ENCODE measurements at regions not wholly inside any gene's neighbourhood (a gene's known extent, or its start where the extent isn't known, plus 50 kb on each side); places are given as distances from the start of the nearest gene placed in this dataset.

GRCh38 chr1:232431748-232432147 is 198.2 kb downstream of the SIPA1L2 start:
- Histone ChIP-seq H4K5ac (ENCODE audit: insufficient read length, low read depth, low read length) (no peak overlapping the region), H3K23ac (ENCODE audit: insufficient read length) (no peak overlapping the region), H3K79me2 (ENCODE audit: control insufficient read depth in 1 of 2, insufficient read depth in 2 of 2, low read length in 2 of 2) (no peaks in the 10 kb centered on the region), H2BK5ac (ENCODE audit: low read depth, low read length) (no peak overlapping the region), H2BK120ac (replicated peaks; ENCODE audit: low read depth, low read length) (no peak overlapping the region), H2BK20ac (ENCODE audit: low read length) (no peak overlapping the region), H4K8ac (ENCODE audit: extremely low read depth, insufficient read depth, low read length) (no peak overlapping the region), H2BK12ac (ENCODE audit: low read depth, low read length) (no peak overlapping the region), H3K14ac (ENCODE audit: insufficient read length) (no peak overlapping the region), H3K79me1 (ENCODE audit: low read depth, low read length) (no peaks in the 10 kb centered on the region), H3K56ac (replicated peaks; ENCODE audit: insufficient read length, low read depth, low read length) (no peak overlapping the region), H4K20me1 (replicated peaks in 1 of 2; ENCODE audit: control insufficient read depth in 1 of 2, insufficient read depth in 2 of 2, low read length in 2 of 2) (peaks cover 0 to 1% of the 10 kb centered on the region in 2 experiments), H3K27me3 (replicated peaks in 1 of 4; ENCODE audit: control insufficient read depth in 3 of 4, extremely low read depth in 1 of 4, insufficient read depth in 3 of 4, low read length in 3 of 4) (no peaks in the 10 kb centered on the region), H3K23me2 (ENCODE audit: low read depth, low read length) (no peaks in the 10 kb centered on the region), H3K36me3 (ENCODE audit: control insufficient read depth in 2 of 4, insufficient read depth in 4 of 4, low read length in 3 of 4) (no peaks in the 10 kb centered on the region; a peak in 1 of 8 replicates), H2BK15ac (ENCODE audit: low read length) (no peak overlapping the region), H3K27ac (ENCODE audit: low read depth, low read length) (no peak overlapping the region), H3K4me2 (ENCODE audit: insufficient read depth in 1 of 2, low read depth in 2 of 2, low read length in 2 of 2) (no peak overlapping the region), H3K4me1 (replicated peaks in 1 of 4; ENCODE audit: control insufficient read depth in 3 of 4, insufficient read depth in 4 of 4, low read length in 3 of 4) (no peaks in the 10 kb centered on the region), H2AK5ac (ENCODE audit: low read depth, low read length) (no peak overlapping the region), H3K4ac (replicated peaks; ENCODE audit: insufficient read length, low read depth, low read length) (no peak overlapping the region), H3K4me3 (ENCODE audit: extremely low read depth in 1 of 4, insufficient read depth in 2 of 4, low read depth in 3 of 4, low read length in 4 of 4) (no peak overlapping the region), H3K18ac (ENCODE audit: extremely low read depth, low read length) (no peak overlapping the region), H3K9ac (replicated peaks in 1 of 4; ENCODE audit: extremely low read depth in 1 of 4, low read depth in 3 of 4, low read length in 3 of 4) (no peak overlapping the region), H2AFZ (ENCODE audit: low read length) (no peak overlapping the region), H4K91ac (replicated peaks; ENCODE audit: insufficient read length, low read length) (no peak overlapping the region), H3K9me3 (ENCODE audit: insufficient read depth in 2 of 2, low read depth in 1 of 2, low read length in 1 of 2) (no peaks in the 10 kb centered on the region)
- DNase-seq (ENCODE audit: low read depth in 1 of 2, low spot score in 2 of 2) (no peak), FAIRE-seq (no peak)
- CTCF ChIA-PET (ENCODE audit: partially characterized antibody): interaction anchor here (1.3 kb wide), 1 partner anchor 21 kb away, joined by 3 read pairs; no protein-coding TSS in a partner anchor
- 88% methylated on average over 4 of the region's 4 CpGs; no CpG with 5 or more reads in 1 of the 2 experiments for WGBS, 2 experiments (ENCODE audit: extremely low coverage in 1 of 2, insufficient coverage in 1 of 2, insufficient read length in 1 of 2, insufficient replicate concordance in 2 of 2, low coverage in 1 of 2, low lambda C conversion rate in 2 of 2, missing lambda C conversion rate in 1 of 2)
- POLR2A ChIA-PET (ENCODE audit: partially characterized antibody): no interaction called here
- TF ChIP-seq CTBP2 (IDR thresholded peaks at IDR 0.05; ENCODE audit: borderline replicate concordance, insufficient read depth, insufficient read length, low read length): no peak
- TF ChIP-seq ATF2 (IDR thresholded peaks at IDR 0.05; ENCODE audit: low read length): no peak
- TF ChIP-seq POLR2AphosphoS5 (IDR thresholded peaks at IDR 0.05; ENCODE audit: low read depth, low read length): no peak
- TF ChIP-seq ATF3 (IDR thresholded peaks at IDR 0.05; ENCODE audit: insufficient read depth, low read depth, low read length): no peak
- TF ChIP-seq SIN3A (conservative IDR thresholded peaks at IDR 0.05 in 1 of 2, IDR thresholded peaks at IDR 0.05 in 1 of 2; ENCODE audit: low read depth in 1 of 2, low read length in 2 of 2): no peak
- no peak for TF ChIP-seq TAF7 (optimal IDR thresholded peaks at IDR 0.05; ENCODE audit: borderline replicate concordance, low read depth, low read length)
- no peak for TF ChIP-seq JUND (IDR thresholded peaks at IDR 0.05; ENCODE audit: low read length)
- TF ChIP-seq CHD2 (IDR thresholded peaks at IDR 0.05; ENCODE audit: low read length): no peak
- TF ChIP-seq KDM4A (IDR thresholded peaks at IDR 0.05; ENCODE audit: low read depth, low read length, severe bottlenecking): no peak
- no peak for TF ChIP-seq RXRA (IDR thresholded peaks at IDR 0.05; ENCODE audit: insufficient read depth, low read depth, low read length)
- no peak for TF ChIP-seq YY1 (IDR thresholded peaks at IDR 0.05; ENCODE audit: low read depth, low read length)
- TF ChIP-seq GABPA (IDR thresholded peaks at IDR 0.05; ENCODE audit: borderline replicate concordance, insufficient read depth, low read length): no peak

Data from H1 (cell line).